HepG2 (cell line): ENCODE measurements at regions not wholly inside any gene's neighbourhood (a gene's known extent, or its start where the extent isn't known, plus 50 kb on each side); places are given as distances from the start of the nearest gene placed in this dataset.

Source experiments
- ATAC-seq: fragments of 200-7000 bp; cut with Tn5 transposase; 3 replicates; pipeline ENCODE4 v1.9.1; 2020; ENCODE audit warnings: mild to moderate bottlenecking, moderate library complexity
- BruUV-seq: library from RNA; stranded (reverse); fragments of 400-500 nt; replicated peaks from 2 replicates; lab custom pipeline; 2021; lab: Mats Ljungman, UMichigan
- CTCF ChIA-PET: fragments of 300-600 bp; formaldehyde crosslinking; extraction: SDS; loops from one replicate; lab custom pipeline; 2021; ENCODE audit warnings: low total read pairs, inconsistent platforms, low intra/inter-chr PET ratio; lab: Yijun Ruan, JAX
- POLR2A ChIA-PET: fragments of 350-600 bp; sonication (Branson Sonifier 250); formaldehyde crosslinking; loops from one replicate; lab custom pipeline; 2020; ENCODE audit warnings: antibody characterized with exemption, inconsistent platforms; lab: Yijun Ruan, JAX
- DNase-seq: peaks from one replicate; pipeline ENCODE4 v3.0.0-alpha.2; 2015; ENCODE audit warnings: low spot score
- FAIRE-seq: peaks from 3 replicates; lab custom pipeline; 2011; peaks lifted over from hg19 to GRCh38; lab: Jason Lieb, UNC
- H2AFZ ChIP-seq: one replicate; pipeline ENCODE4 v1.6.1; 2011; ENCODE audit warnings: low read length, inconsistent platforms
- H3K27ac ChIP-seq: fragments of 300-600 bp; 3 replicates; pipeline ENCODE4 v1.8.0; 2011; ENCODE audit warnings: mixed run types, mild to moderate bottlenecking, mixed read lengths, low read length, inconsistent platforms; ENCODE audit not compliant: insufficient read depth; ENCODE audit errors: extremely low read length
- H3K27me3 ChIP-seq, 2 experiments: fragments of 200-600 bp in 1 of 2; 2 replicates in 1 of 2; 3 replicates in 1 of 2; pipeline versions ENCODE4 v1.6.0 to v1.8.0; 2011; ENCODE audit warnings: low read length in 2 of 2, mild to moderate bottlenecking in 2 of 2, moderate library complexity in 2 of 2, inconsistent platforms in 1 of 2; ENCODE audit not compliant: insufficient read depth in 2 of 2, control insufficient read depth in 1 of 2
- H3K36me3 ChIP-seq, 2 experiments: fragments of 200-600 bp in 1 of 2; replicated peaks in 1 of 2; 2 replicates in 1 of 2; 3 replicates in 1 of 2; pipeline versions ENCODE4 v1.5.1 to v1.8.0; 2011; ENCODE audit warnings: low read length in 2 of 2, inconsistent platforms in 1 of 2; ENCODE audit not compliant: insufficient read depth in 2 of 2, control insufficient read depth in 1 of 2
- H3K4me1 ChIP-seq: 2 replicates; pipeline ENCODE4 v1.5.1; 2012; ENCODE audit warnings: low read length, inconsistent platforms; ENCODE audit not compliant: insufficient read depth
- H3K4me2 ChIP-seq: 2 replicates; pipeline ENCODE4 v1.6.0; 2011; ENCODE audit warnings: low read depth, low read length, inconsistent platforms
- H3K4me3 ChIP-seq, 3 experiments: fragments of 200-600 bp in 1 of 3; sonication (generic), shearing (Covaris generic) in 1 of 3; replicated peaks in 1 of 3; 2 replicates each; pipeline ENCODE4 v1.5.1; 2011 to 2016; ENCODE audit warnings: low read length in 3 of 3, inconsistent platforms in 2 of 3, low read depth in 2 of 3, mild to moderate bottlenecking in 2 of 3, control low read depth in 1 of 3, mixed read lengths in 1 of 3; ENCODE audit not compliant: insufficient read depth in 1 of 3
- H3K79me2 ChIP-seq: one replicate; pipeline ENCODE4 v1.6.1; 2011; ENCODE audit warnings: low read length, inconsistent platforms; ENCODE audit not compliant: insufficient read depth
- H3K9ac ChIP-seq: 2 replicates; pipeline ENCODE4 v1.6.0; 2011; ENCODE audit warnings: mild to moderate bottlenecking, low read depth, low read length, inconsistent platforms; ENCODE audit not compliant: insufficient read depth
- H3K9me3 ChIP-seq: 2 replicates; pipeline ENCODE4 v1.5.1; 2012; ENCODE audit warnings: mild to moderate bottlenecking, low read length
- H4K20me1 ChIP-seq: 2 replicates; pipeline ENCODE4 v1.6.0; 2011; ENCODE audit warnings: inconsistent platforms, mild to moderate bottlenecking, low read length, moderate library complexity; ENCODE audit not compliant: insufficient read depth
- JUN ChIP-seq: sonication (generic); formaldehyde crosslinking; IDR thresholded peaks from 2 replicates; pipeline ENCODE4 v1.4.0; 2020; ENCODE audit warnings: mild to moderate bottlenecking, missing genetic modification reagents
- NCOA5 ChIP-seq: sonication (generic); formaldehyde crosslinking; IDR thresholded peaks from 2 replicates; pipeline ENCODE4 v1.4.0; 2020; ENCODE audit warnings: missing genetic modification reagents
- SNAI1 ChIP-seq: sonication (generic); formaldehyde crosslinking; IDR thresholded peaks from 2 replicates; pipeline ENCODE4 v1.5.0; 2020; ENCODE audit warnings: mild to moderate bottlenecking, missing genetic modification reagents, borderline replicate concordance
- ZBTB7A ChIP-seq: sonication (generic); formaldehyde crosslinking; IDR thresholded peaks from 2 replicates; pipeline ENCODE4 v1.8.0; 2022; ENCODE audit warnings: mild to moderate bottlenecking, missing genetic modification reagents
- ZNF264 ChIP-seq: sonication (generic); formaldehyde crosslinking; IDR thresholded peaks from 2 replicates; pipeline ENCODE4 v1.4.0; 2020; ENCODE audit warnings: missing genetic modification reagents
- ZNF775 ChIP-seq: sonication (generic); formaldehyde crosslinking; IDR thresholded peaks from 2 replicates; pipeline ENCODE4 v1.4.0; 2020; ENCODE audit warnings: missing genetic modification reagents, mild to moderate bottlenecking, moderate library complexity, borderline replicate concordance
- whole genome bisulfite sequencing: methylation state at CpG from one replicate; pipeline ENCODE4 v1.1.6; 2017; ENCODE audit warnings: low lambda C conversion rate; 5-methylcytosine and 5-hydroxymethylcytosine counted together
- in situ Hi-C: cut with HindIII; loops from 2 replicates; pipeline ENCODE4 v1.10.0; 2017; ENCODE audit warnings: low pct_unique_long_range_greater_than_20kb; ENCODE audit not compliant: extremely low pct_ligation_motif_present
- intact Hi-C: fragments of 100-400 bp; cut with micrococcal nuclease; formaldehyde crosslinking; loops from one replicate; pipeline ENCODE4 v1.10.0; 2022; ENCODE audit not compliant: unreplicated experiment
- TF ChIP-seq, protein P1 (sequence below): sonication (generic); formaldehyde crosslinking; conservative IDR thresholded peaks from 2 replicates; pipeline ENCODE4 v1.8.0; 2022; ENCODE audit warnings: low read depth, missing genetic modification reagents
- TF ChIP-seq, protein P2 (sequence below): sonication (generic); formaldehyde crosslinking; IDR thresholded peaks from 2 replicates; pipeline ENCODE4 v1.4.0; 2020; ENCODE audit warnings: mild to moderate bottlenecking, missing genetic modification reagents

DNA sequence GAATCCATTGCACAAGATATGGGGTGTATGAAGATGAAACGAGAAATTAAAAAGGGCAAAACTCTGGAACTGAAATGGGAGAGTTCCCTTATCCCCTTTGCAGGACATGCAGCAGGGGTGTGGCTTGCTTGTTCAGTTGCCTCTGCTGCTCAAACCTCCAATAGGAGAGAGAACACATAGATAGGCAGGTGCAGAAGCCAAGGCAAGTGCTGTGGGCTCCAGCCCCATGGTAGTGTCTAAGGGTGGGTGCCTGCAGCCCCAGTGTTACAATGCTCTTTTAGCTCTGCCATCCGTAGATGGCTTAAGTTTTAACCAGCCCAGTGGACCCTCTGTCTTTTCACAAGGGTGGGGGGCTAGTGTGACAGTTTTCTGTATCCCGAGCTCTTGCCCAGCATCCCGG lies 69.7 kb downstream of the CMAS start:
- BruUV-seq, result no TSS peak
- intact Hi-C loops (no loop called here), in situ Hi-C loops (no loop called here)
- H3K4me3 ChIP-seq, result no peak overlapping the region
- H3K36me3 ChIP-seq, result no peaks in the 10 kb centered on the region
- H3K27me3 ChIP-seq, result no peaks in the 10 kb centered on the region; a peak in 1 of 5 replicates
- DNase-seq (no peak), ATAC-seq (no peak), FAIRE-seq (no peak)
- H3K27ac ChIP-seq, result no peak overlapping the region
- POLR2A ChIA-PET, result no interaction called here
- no peaks in the 10 kb centered on the region for H3K9me3 ChIP-seq
- no peak overlapping the region for H3K9ac ChIP-seq
- H3K4me2 ChIP-seq, result no peak overlapping the region
- TF ChIP-seq NCOA5 (CRISPR knock-in tag) (no peak), ZNF775 (no peak), SNAI1 (CRISPR knock-in tag) (no peak)
- TF ChIP-seq, protein P1, sequence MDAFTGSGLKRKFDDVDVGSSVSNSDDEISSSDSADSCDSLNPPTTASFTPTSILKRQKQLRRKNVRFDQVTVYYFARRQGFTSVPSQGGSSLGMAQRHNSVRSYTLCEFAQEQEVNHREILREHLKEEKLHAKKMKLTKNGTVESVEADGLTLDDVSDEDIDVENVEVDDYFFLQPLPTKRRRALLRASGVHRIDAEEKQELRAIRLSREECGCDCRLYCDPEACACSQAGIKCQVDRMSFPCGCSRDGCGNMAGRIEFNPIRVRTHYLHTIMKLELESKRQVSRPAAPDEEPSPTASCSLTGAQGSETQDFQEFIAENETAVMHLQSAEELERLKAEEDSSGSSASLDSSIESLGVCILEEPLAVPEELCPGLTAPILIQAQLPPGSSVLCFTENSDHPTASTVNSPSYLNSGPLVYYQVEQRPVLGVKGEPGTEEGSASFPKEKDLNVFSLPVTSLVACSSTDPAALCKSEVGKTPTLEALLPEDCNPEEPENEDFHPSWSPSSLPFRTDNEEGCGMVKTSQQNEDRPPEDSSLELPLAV (CRISPR knock-in tag), result no peak
- no peaks in the 10 kb centered on the region for H4K20me1 ChIP-seq
- WGBS, result 38% methylated on average over 4 of the region's 4 CpGs
- H2AFZ ChIP-seq, result no peak overlapping the region
- no peaks in the 10 kb centered on the region for H3K4me1 ChIP-seq
- CTCF ChIA-PET, result no interaction called here
- H3K79me2 ChIP-seq, result no peaks in the 10 kb centered on the region

DNA sequence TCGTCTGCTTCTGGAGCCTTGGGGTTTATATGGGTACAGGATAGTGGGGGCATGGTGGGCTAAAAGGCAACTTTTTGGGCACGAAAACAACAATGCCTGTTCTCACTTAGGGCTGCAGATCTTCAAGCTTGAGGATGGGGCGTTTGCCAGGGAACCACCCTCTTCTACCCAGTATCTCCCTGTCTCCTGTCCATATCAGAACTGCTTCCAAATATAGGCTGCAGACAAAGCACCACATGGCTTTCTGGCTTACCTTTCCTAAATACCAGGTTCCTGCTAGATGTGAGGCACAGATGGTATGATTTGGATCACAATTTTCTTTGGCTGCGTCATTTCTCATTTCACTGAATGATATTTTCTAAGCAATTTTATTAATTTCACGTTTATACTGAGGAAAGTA lies 70.4 kb downstream of the CMAS start:
- BruUV-seq, result no TSS peak
- CTCF ChIA-PET, result no interaction called here
- TF ChIP-seq JUN (CRISPR knock-in tag), result no peak
- TF ChIP-seq, protein P2, sequence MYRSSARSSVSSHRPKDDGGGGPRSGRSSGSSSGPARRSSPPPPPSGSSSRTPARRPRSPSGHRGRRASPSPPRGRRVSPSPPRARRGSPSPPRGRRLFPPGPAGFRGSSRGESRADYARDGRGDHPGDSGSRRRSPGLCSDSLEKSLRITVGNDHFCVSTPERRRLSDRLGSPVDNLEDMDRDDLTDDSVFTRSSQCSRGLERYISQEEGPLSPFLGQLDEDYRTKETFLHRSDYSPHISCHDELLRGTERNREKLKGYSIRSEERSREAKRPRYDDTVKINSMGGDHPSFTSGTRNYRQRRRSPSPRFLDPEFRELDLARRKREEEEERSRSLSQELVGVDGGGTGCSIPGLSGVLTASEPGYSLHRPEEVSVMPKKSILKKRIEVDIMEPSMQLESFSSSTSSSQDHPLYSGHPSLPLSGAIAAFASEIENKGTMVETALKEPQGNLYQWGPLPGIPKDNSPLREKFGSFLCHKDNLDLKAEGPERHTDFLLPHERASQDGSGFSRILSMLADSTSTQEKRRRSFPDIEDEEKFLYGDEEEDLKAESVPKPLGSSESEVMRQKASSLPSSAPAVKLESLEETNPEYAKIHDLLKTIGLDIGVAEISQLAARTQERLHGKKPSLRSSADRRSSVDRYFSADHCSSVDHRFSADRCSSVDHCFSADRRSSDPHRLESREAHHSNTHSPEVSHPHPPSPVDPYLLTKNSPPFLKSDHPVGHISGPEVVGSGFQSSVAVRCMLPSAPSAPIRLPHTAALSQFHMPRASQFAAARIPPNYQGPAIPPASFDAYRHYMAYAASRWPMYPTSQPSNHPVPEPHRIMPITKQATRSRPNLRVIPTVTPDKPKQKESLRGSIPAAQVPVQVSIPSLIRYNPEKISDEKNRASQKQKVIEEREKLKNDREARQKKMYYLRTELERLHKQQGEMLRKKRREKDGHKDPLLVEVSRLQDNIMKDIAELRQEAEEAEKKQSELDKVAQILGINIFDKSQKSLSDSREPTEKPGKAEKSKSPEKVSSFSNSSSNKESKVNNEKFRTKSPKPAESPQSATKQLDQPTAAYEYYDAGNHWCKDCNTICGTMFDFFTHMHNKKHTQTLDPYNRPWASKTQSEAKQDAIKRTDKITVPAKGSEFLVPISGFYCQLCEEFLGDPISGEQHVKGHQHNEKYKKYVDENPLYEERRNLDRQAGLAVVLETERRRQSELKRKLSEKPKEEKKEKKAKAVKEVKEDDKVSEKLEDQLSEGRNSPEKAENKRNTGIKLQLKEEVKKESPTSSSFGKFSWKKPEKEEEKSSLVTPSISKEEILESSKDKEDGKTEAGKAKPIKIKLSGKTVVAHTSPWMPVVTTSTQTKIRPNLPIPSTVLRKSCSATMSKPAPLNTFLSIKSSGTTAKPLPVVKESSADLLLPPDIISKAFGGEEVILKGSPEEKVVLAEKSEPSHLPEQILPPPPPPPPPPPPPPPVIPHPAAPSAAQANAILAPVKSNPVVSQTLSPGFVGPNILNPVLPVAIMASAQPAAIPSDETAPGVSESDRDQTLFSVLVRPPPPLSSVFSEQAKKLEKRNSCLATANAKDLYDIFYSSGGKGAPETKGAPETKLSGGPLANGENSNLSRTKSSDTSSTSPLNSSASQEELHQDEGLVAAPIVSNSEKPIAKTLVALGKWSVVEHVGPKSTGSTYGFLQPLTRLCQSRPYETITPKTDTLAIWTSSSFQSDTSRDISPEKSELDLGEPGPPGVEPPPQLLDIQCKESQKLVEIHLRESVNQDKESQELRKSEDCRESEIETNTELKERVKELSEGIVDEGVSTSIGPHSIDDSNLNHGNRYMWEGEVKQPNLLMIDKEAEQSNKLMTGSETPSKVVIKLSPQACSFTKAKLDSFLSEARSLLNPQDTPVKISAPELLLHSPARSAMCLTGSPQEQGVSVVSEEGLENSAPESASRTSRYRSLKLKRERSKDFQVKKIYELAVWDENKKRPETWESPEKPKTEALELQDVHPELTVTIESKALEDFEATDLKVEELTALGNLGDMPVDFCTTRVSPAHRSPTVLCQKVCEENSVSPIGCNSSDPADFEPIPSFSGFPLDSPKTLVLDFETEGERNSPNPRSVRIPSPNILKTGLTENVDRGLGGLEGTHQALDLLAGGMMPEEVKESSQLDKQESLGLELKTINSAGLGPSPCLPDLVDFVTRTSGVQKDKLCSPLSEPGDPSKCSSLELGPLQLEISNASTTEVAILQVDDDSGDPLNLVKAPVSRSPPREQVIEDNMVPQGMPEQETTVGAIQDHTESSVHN (CRISPR knock-in tag), result no peak
- TF ChIP-seq ZBTB7A (CRISPR knock-in tag), result no peak
- TF ChIP-seq ZNF264 (CRISPR knock-in tag), result no peak

More for the DNA sequence above, 70.4 kb downstream of the CMAS start:
- no peaks in the 10 kb centered on the region for H3K36me3 ChIP-seq
- H3K4me2 ChIP-seq, result no peak overlapping the region
- no peak for FAIRE-seq
- WGBS, result 4% methylated on average over 5 of the region's 5 CpGs
- no peak for ATAC-seq
- in situ Hi-C loops, result no loop called here
- H3K27ac ChIP-seq, result no peak overlapping the region
- H3K4me3 ChIP-seq, result no peak overlapping the region
- POLR2A ChIA-PET, result no interaction called here
- H2AFZ ChIP-seq, result no peak overlapping the region
- no peaks in the 10 kb centered on the region; a peak in 1 of 5 replicates for H3K27me3 ChIP-seq
- intact Hi-C loops, result no loop called here
- no peaks in the 10 kb centered on the region for H3K79me2 ChIP-seq
- DNase-seq, result no peak
- H3K9me3 ChIP-seq, result no peaks in the 10 kb centered on the region
- H3K9ac ChIP-seq, result no peak overlapping the region
- no peaks in the 10 kb centered on the region for H4K20me1 ChIP-seq
- H3K4me1 ChIP-seq, result no peaks in the 10 kb centered on the region
